ENCODE measurements at regions not wholly inside any gene's neighbourhood (a gene's known extent, or its start where the extent isn't known, plus 50 kb on each side); places are given as distances from the start of the nearest gene placed in this dataset.

- DNase-seq (ENCODE audit: low read depth in 3 of 3) = no peak
Measured at GRCh38 chr6:2465336-2465735, 219.9 kb upstream of the GMDS start.

- DNase-seq (ENCODE audit: low read depth in 3 of 3) = no peak
Measured at GRCh38 chr6:2464641-2465040, 219.2 kb upstream of the GMDS start.

GRCh38 chr6:2462831-2463230, 217.4 kb upstream of the GMDS start:
- no peak for DNase-seq (ENCODE audit: low read depth in 3 of 3)

DNA sequence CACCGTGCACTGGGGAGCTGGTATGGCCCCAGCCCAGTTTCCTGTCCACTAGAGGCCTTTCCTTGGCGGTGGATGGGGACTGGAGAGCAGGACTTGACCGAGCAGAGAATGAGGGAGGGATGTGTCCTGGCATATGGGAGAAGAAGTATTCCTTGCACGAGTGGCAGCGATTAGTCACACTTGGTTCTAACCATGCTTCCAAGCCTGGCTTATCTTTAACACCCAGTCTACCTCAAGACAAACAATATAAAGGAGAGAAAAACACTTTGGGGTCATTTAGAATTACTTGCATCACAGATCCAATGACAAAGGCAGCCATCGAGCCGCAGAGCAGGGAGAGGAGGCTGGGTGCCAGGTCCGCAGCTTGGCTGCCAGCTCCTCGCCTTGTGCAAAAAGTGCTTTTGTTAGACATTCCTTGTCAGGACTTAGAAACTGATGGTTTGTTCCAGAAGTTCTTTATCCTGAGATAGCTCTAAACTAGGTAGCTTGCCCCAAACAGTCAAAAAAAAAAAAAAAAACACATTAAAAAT, 214.9 kb upstream of the GMDS start:
- no peak for DNase-seq (ENCODE audit: low read depth in 3 of 3)

- DNase-seq (ENCODE audit: low read depth in 3 of 3) = no peak
Measured at GRCh38 chr6:2454180-2454579, 208.8 kb upstream of the GMDS start.

DNA sequence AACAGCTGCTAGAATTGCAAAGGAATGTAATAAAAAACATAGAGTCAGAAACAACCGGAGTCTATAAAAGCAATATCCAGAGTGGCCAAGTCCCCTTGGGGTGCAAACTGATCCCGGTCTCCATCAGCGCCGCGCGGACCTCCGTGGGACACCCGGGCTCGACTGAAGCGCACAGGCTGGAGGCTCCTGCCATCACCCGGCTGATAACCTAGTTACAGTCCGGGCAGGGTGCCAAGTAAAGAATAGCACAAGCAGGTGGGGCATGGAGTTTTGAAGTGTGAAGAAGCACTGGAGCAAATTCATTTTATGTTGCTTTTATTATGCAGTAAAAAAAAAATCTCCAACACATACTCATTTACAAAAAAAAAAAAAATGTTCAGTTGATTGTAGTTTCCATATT, 205.1 kb upstream of the GMDS start:
- DNase-seq (ENCODE audit: low read depth in 3 of 3) = no peak

DNA sequence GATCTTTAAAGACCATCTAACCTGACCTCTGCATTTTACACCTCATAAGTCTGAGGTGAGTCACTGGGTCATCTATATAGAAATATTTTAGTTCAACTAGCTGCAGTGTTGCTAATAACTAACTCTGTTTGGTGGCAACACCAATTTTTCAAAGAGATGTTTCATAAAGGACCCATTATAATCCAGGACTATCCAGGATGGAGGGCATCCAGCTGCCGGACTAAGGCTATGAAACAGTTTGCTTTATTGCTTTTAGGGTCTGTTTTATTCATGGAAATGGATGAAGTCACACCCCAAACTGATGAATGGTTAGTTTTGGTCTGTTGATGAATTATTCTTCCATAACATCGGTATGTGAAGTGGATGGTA, 204.2 kb upstream of the GMDS start:
- DNase-seq (ENCODE audit: low read depth in 3 of 3) = no peak

GRCh38 chr6:2448826-2449571, 203.6 kb upstream of the GMDS start:
- peak in 1 of 3 donors; percentile 20 for DNase-seq (ENCODE audit: low read depth in 3 of 3)

- no peak for DNase-seq (ENCODE audit: low read depth in 3 of 3)
Measured at GRCh38 chr6:2447931-2448330, 202.5 kb upstream of the GMDS start.

DNA sequence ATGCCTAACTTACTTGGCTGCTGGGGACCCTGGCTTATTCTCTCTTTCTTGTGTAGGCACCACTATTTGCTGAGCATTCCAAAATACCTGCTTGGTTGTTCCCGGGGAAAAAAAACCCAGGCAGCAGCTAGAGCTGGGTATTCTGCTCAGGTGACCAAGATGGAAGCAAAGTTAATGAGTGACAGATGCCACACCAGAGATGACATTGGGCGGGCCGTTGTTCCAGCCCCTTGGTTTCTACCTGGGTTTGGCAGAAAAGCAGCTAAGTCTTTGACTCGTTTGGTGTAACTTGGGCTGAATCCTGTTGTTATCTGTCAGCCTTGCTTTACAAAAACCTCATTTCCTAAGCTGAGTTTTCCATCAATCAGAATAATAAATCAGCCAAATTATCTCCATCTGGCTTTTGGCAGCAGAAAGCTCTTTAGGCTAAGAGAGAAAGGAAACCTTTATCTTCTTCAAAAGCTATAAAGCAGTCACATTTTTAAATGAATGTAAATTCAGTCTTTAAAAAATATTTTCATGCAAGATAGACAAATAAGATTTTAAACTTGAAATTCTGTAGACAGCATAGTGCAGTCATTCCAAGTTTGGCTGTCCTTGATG, 202.0 kb upstream of the GMDS start:
- DNase-seq (ENCODE audit: low read depth in 3 of 3) = no peak

DNA sequence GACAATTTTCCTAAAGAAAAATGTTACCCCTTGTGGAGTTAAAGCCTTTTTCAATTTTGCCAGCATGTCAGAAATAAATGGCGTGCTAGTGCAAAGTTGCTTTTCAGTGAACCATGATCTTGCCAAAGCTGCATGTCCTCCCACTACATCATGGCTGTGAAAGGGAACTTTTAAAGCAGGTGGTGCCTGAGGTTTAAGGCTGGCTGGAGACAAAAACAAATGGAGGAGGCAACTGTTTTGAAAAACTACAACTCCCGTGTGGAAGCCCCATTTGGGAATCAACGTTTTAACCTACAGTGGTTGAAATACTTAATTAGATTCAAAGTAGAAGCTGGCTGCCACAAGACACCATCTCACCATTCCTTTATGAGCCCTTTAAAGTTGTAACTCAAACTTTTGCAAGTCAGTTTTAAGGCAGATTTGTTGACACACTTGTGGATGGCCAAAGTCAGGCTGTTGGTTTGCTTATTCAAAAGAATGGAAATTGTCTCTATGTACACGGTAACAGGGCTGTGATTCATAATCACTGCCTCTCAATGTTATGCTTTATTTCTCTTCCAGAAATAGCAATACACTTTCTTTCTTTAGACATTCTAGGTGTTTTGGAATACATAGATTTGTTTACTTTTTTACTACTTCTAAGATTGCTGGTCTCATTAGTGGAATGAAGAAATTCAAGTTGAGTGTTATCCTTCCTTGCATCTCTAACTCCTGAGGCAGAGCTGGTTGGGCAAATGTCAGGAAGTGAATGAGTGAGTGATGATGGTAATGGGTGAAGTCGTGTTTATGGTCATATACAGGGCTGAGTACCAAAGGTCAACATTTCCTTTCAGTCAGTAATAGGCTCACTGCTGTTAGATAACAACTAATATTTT, 196.4 kb upstream of the GMDS start:
- no peak for DNase-seq (ENCODE audit: low read depth in 3 of 3)

DNA sequence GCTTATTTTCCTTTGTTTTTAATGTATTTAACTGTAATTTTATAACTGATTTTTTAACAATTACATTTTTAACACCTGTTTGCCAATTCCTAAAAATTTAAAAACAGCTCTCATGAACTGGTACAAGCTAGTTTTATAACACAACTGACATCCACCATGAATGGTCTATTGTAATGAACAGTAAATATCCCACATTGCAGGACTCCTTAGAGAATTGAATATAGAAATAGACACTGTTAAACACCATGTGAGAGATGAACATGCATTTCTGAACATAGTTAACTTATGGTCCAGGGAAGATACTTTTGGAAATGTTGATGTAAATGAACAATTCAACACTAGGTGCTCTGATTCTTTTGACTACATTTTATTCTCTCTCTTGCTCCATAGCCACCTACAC, 195.1 kb upstream of the GMDS start:
- DNase-seq (ENCODE audit: low read depth in 3 of 3) = no peak

DNA sequence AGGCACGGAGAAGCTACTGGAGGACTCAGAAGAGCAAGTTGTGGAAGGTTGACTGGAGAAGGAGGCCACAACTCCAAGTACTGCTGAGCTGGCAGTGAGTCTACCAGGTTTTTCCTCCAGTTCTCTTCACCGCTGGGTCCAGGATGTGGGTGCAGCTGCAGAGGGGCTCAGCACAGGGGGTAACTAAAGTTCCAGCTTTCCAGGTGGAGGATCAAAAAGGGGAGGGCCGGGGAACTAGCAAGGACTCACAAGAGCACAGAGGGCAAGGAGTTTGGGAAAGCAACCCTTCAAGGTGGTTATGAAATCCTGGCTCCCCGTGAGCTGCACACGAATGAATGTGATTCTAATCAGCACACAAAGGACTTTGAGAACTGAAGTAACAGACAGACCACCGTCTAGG, 194.2 kb upstream of the GMDS start:
- DNase-seq (ENCODE audit: low read depth in 3 of 3) = no peak

- no peak for DNase-seq (ENCODE audit: low read depth in 3 of 3)
Measured at GRCh38 chr6:2439082-2439481, 193.7 kb upstream of the GMDS start.

- no peak for DNase-seq (ENCODE audit: low read depth in 3 of 3)
Measured at GRCh38 chr6:2436410-2437154, 191.2 kb upstream of the GMDS start.

- no peak for DNase-seq (ENCODE audit: low read depth in 3 of 3)
Measured at GRCh38 chr6:2435323-2435722, 189.9 kb upstream of the GMDS start.

DNA sequence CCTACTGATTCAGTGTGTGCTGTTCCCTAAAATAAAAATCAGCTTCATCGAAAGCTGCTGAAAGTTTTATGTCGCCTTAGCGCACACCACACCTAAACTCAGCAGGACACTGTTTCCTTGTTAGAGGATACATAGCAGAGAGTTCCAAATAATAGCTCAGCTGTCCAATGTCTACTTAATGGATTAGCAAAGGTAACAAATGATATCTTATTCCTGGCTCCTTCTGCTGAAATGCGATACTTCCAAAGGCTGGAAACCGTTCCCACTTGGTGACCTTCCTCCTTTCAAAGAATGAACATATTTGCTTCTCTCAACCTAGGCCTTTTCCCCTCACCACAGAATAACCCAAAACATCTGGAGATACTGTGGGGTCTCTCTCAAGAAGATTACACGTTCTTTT, 189.5 kb upstream of the GMDS start:
- DNase-seq (ENCODE audit: low read depth in 3 of 3) = no peak

DNA sequence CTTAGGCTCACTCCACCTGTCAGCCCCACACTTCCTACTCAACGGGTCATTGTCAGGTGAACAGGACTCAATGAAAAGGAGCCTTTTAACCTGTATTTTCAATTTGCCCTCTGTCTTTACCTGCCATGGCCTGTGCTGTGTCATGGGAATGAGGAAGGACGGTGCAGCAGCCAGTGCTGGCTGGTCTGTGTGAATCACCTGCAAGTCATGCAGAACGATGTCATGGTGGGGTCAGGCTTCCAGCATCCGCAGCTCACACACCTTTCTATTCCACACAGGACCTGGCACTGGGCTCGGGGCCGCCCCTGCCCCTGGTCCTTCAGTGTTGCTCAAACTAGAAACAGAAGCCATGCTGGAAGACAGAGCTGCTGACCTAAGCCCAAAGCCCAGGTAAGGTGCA, 188.7 kb upstream of the GMDS start:
- no peak for DNase-seq (ENCODE audit: low read depth in 3 of 3)

DNA sequence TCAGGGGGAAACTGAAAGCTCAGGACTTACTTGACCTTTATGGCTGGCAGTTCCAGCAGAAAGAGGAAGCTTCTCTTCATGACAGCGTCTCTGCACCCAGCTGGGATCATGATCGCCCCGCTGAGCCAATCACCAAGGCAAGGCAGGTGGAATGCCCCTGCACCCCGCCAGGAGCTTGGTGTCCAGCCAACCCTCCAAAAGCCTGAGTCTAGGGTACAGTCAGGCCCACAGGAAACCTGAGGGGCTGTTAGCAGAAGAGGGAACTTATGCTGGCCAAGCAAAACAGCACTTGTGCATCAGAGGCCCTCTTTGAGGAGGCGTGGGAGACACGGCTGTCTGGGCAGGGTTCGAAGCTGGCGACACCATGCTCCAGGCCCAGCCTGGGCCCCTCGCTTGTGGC, 188.3 kb upstream of the GMDS start:
- no peak for DNase-seq (ENCODE audit: low read depth in 3 of 3)

GRCh38 chr6:2433266-2433665, 187.9 kb upstream of the GMDS start:
- no peak for DNase-seq (ENCODE audit: low read depth in 3 of 3)

GRCh38 chr6:2432292-2432691, 186.9 kb upstream of the GMDS start:
- no peak for DNase-seq (ENCODE audit: low read depth in 3 of 3)

DNA sequence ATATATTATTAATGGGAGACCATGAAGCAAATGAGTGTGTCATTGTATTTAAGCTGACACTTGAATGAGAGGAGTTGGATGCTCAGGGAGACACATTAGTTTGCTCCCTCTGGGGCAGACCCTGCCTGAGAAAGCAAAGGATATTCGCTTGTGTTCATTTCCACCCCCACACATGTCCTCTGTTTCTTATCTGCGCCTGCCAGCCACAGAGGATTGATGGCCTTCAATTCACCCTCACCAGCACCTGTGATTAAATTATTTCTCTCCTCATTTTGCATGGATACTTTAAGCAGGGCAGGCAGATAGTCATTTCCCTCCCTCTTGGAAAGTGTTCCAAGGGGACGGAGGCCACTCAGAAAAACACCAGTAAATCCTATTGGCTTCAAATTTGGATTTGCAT, 185.2 kb upstream of the GMDS start:
- DNase-seq (ENCODE audit: low read depth in 3 of 3) = no peak
